WTC11 (cell line): ENCODE measurements at regions not wholly inside any gene's neighbourhood (a gene's known extent, or its start where the extent isn't known, plus 50 kb on each side); places are given as distances from the start of the nearest gene placed in this dataset.

Source experiments
- ATAC-seq: fragments of 200-7000 bp; cut with Tn5 transposase; 2 replicates; pipeline ENCODE4 v1.10.0; 2021; ENCODE audit warnings: mild to moderate bottlenecking, moderate library complexity
- CTCF ChIA-PET: fragments of 300-600 bp; sonication (Branson Sonifier 250); formaldehyde crosslinking; loops from one replicate; lab custom pipeline; 2021; ENCODE audit warnings: antibody characterized with exemption; lab: Charles Lee
- POLR2A ChIA-PET: fragments of 350-600 bp; sonication (Branson Sonifier 250); formaldehyde crosslinking; loops from one replicate; lab custom pipeline; 2021; ENCODE audit warnings: antibody characterized with exemption; lab: Charles Lee
- DNase-seq: peaks from one replicate; pipeline ENCODE4 v3.0.0; 2021; ENCODE audit warnings: low spot score
- H3K27ac Mint-ChIP-seq: 2 replicates; pipeline ENCODE4 v1.8.0; 2021; ENCODE audit warnings: mixed read lengths
- H3K27me3 Mint-ChIP-seq: 2 replicates; pipeline ENCODE4 v1.8.0; 2021; ENCODE audit warnings: low read depth, mild to moderate bottlenecking, moderate library complexity, mixed read lengths
- H3K36me3 Mint-ChIP-seq: 2 replicates; pipeline ENCODE4 v1.8.0; 2021; ENCODE audit warnings: mixed read lengths
- H3K4me1 Mint-ChIP-seq: 2 replicates; pipeline ENCODE4 v1.8.0; 2022; ENCODE audit warnings: mixed read lengths
- H3K4me3 Mint-ChIP-seq: 2 replicates; pipeline ENCODE4 v1.8.0; 2021; ENCODE audit warnings: mild to moderate bottlenecking, moderate library complexity, mixed read lengths
- H3K9me3 Mint-ChIP-seq: 2 replicates; pipeline ENCODE4 v1.8.0; 2021; ENCODE audit warnings: mixed read lengths
- CBFB ChIP-seq: sonication (generic); formaldehyde crosslinking; IDR thresholded peaks from 2 replicates; pipeline ENCODE4 v1.8.1; 2022; ENCODE audit warnings: mild to moderate bottlenecking, low read depth, missing genetic modification reagents
- ELF4 ChIP-seq: sonication (generic); formaldehyde crosslinking; IDR thresholded peaks from 2 replicates; pipeline ENCODE4 v1.8.1; 2022; ENCODE audit warnings: low read depth, mild to moderate bottlenecking, moderate library complexity, missing genetic modification reagents
- JAZF1 ChIP-seq: fragments of 250-450 bp; sonication (Bioruptor Pico); IDR thresholded peaks from 2 replicates; pipeline ENCODE4 v1.9.0; 2021; ENCODE audit warnings: moderate library complexity, mild to moderate bottlenecking, inconsistent platforms
- NFATC4 ChIP-seq: fragments of 250-450 bp; sonication (Bioruptor Pico); IDR thresholded peaks from 2 replicates; pipeline ENCODE4 v1.9.0; 2021; ENCODE audit warnings: mild to moderate bottlenecking
- NR3C1 ChIP-seq: sonication (generic); formaldehyde crosslinking; conservative IDR thresholded peaks from 2 replicates; pipeline ENCODE4 v1.8.1; 2023; ENCODE audit warnings: low read depth, mild to moderate bottlenecking, missing genetic modification reagents
- SMAD4 ChIP-seq: sonication (generic); formaldehyde crosslinking; IDR thresholded peaks from 2 replicates; pipeline ENCODE4 v1.8.0; 2022; ENCODE audit warnings: mild to moderate bottlenecking, missing genetic modification reagents
- TEAD4 ChIP-seq: sonication (generic); formaldehyde crosslinking; IDR thresholded peaks from 2 replicates; pipeline ENCODE4 v1.8.0; 2022; ENCODE audit warnings: mild to moderate bottlenecking, missing genetic modification reagents
- ZNF121 ChIP-seq: sonication (generic); formaldehyde crosslinking; IDR thresholded peaks from 2 replicates; pipeline ENCODE4 v1.8.0; 2023; ENCODE audit warnings: missing genetic modification reagents
- ZNF232 ChIP-seq: sonication (generic); formaldehyde crosslinking; IDR thresholded peaks from 2 replicates; pipeline ENCODE4 v1.8.0; 2022; ENCODE audit warnings: mild to moderate bottlenecking, missing genetic modification reagents
- ZNF671 ChIP-seq: fragments of 250-450 bp; sonication (Bioruptor Pico); IDR thresholded peaks from 2 replicates; pipeline ENCODE4 v1.8.0; 2021; ENCODE audit warnings: mild to moderate bottlenecking
- TF ChIP-seq, protein P1 (sequence below): sonication (generic); formaldehyde crosslinking; IDR thresholded peaks from 2 replicates; pipeline ENCODE4 v1.8.1; 2022; ENCODE audit warnings: missing genetic modification reagents, borderline replicate concordance
- TF ChIP-seq, protein P2 (sequence below): fragments of 250-450 bp; sonication (Bioruptor Pico); conservative IDR thresholded peaks from 2 replicates; pipeline ENCODE4 v1.9.0; 2021; ENCODE audit warnings: mild to moderate bottlenecking
- TF ChIP-seq, protein P3 (sequence below): fragments of 250-450 bp; sonication (Bioruptor Pico); IDR thresholded peaks from 2 replicates; pipeline ENCODE4 v1.9.0; 2021; ENCODE audit warnings: mild to moderate bottlenecking
- TF ChIP-seq, protein P4 (sequence below): sonication (generic); formaldehyde crosslinking; IDR thresholded peaks from 2 replicates; pipeline ENCODE4 v1.8.1; 2022; ENCODE audit warnings: mild to moderate bottlenecking, moderate library complexity, missing genetic modification reagents
- TF ChIP-seq, protein P5 (sequence below): sonication (generic); formaldehyde crosslinking; IDR thresholded peaks from 2 replicates; pipeline ENCODE4 v1.8.0; 2023; ENCODE audit warnings: mild to moderate bottlenecking, missing genetic modification reagents
- TF ChIP-seq, protein P6 (sequence below): sonication (generic); formaldehyde crosslinking; IDR thresholded peaks from 2 replicates; pipeline ENCODE4 v1.8.1; 2023; ENCODE audit warnings: mild to moderate bottlenecking, missing genetic modification reagents
- TF ChIP-seq, protein P7 (sequence below): sonication (generic); formaldehyde crosslinking; IDR thresholded peaks from 2 replicates; pipeline ENCODE4 v1.8.1; 2023; ENCODE audit warnings: mild to moderate bottlenecking, moderate library complexity, missing genetic modification reagents
- TF ChIP-seq, protein P8 (sequence below): sonication (generic); formaldehyde crosslinking; IDR thresholded peaks from 2 replicates; pipeline ENCODE4 v1.8.1; 2023; ENCODE audit warnings: mild to moderate bottlenecking, missing genetic modification reagents, moderate library complexity
- TF ChIP-seq, protein P9 (sequence below): sonication (generic); formaldehyde crosslinking; IDR thresholded peaks from 2 replicates; pipeline ENCODE4 v1.8.0; 2022; ENCODE audit warnings: mild to moderate bottlenecking, missing genetic modification reagents
- TF ChIP-seq, protein P10 (sequence below): fragments of 250-450 bp; sonication (Bioruptor Pico); IDR thresholded peaks from 2 replicates; pipeline ENCODE4 v2.1.2; 2022; ENCODE audit warnings: mild to moderate bottlenecking, moderate library complexity

DNA sequence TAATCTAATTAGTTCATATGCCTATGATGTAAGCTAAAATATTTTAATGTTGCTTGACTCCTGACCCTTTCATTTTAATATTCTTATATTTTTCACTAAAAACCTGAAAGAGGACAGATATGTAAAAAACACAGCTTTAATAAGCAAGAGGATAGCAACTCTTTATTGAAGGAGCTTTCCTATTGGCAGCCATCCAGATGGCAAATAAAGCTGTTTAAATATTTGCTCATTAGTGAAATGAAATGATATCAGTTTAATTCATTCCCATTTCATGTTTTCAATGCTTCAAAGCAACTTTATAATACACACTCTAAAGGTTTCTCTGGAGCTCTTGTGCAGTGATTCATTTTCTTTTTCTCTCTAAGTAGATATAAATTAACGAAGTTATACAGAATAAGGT is 473.4 kb downstream of the PCDH7 start (continued):
- TF ChIP-seq, protein P1, sequence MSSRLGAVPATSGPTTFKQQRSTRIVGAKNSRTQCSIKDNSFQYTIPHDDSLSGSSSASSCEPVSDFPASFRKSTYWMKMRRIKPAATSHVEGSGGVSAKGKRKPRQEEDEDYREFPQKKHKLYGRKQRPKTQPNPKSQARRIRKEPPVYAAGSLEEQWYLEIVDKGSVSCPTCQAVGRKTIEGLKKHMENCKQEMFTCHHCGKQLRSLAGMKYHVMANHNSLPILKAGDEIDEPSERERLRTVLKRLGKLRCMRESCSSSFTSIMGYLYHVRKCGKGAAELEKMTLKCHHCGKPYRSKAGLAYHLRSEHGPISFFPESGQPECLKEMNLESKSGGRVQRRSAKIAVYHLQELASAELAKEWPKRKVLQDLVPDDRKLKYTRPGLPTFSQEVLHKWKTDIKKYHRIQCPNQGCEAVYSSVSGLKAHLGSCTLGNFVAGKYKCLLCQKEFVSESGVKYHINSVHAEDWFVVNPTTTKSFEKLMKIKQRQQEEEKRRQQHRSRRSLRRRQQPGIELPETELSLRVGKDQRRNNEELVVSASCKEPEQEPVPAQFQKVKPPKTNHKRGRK (CRISPR knock-in tag), result no peak
- TF ChIP-seq SMAD4 (CRISPR knock-in tag) (no peak), ZNF232 (no peak)

DNA sequence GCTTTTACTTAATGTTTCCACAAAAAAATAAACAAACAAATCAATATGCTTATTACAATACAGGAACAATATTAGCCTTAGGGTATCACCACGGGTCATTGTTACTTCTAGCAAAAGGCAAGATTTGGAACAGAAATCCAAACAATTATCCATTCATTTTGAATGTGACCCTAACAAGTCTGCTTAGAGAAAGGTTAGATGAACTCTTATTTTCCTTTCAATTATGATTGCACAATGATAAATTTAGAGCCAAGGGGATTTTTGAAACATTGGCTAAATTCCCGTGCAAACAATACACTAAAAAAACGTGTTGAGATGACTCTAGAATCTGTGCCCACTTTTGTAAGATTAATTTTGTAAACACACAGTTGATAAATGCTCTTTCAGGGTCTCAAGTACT is 474.7 kb downstream of the PCDH7 start:
- ChIA-PET CTCF (no interaction called here), POLR2A (no interaction called here)
- Mint-ChIP-seq H3K4me1 (peaks cover 3% of the 10 kb centered on the region), H3K9me3 (peaks cover 34% of the 10 kb centered on the region), H3K4me3 (no peak overlapping the region), H3K36me3 (peaks cover 22% of the 10 kb centered on the region), H3K27me3 (no peaks in the 10 kb centered on the region), H3K27ac (no peak overlapping the region)
- ATAC-seq, result no peak
- no peak for DNase-seq
- TF ChIP-seq, protein P2, sequence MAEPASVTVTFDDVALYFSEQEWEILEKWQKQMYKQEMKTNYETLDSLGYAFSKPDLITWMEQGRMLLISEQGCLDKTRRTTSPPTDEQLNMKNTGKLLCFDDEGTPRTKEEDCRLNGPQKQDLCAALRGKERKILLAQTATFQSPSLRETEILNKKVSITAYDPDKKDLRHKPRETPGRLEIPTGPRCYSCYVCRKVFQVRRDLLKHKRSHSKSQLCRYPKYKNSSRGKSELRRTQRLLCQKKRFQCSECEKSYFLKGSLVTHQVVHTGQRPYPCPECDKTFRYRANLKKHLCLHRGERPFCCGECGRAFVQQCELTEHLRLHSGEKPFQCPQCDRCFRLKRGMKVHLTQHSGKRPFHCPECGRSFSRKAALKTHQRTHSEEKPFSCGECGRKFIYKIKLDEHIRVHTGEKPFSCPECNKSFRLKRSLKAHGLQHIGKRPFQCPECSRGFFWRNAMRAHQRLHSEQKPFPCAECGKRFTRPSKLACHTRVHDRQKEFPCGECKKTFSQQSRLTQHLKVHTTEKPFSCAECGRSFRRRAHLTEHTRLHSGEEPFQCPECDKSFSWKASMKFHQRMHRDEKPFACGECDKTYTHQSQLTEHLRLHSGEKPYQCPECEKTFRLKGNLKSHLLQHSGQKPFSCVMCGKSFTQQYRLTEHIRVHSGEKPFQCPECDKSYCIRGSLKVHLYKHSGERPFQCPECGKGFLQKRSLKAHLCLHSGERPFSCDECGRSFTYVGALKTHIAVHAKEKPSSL (CRISPR knock-in tag), result no peak
- TF ChIP-seq ELF4 (CRISPR knock-in tag), result no peak
- TF ChIP-seq, protein P3, sequence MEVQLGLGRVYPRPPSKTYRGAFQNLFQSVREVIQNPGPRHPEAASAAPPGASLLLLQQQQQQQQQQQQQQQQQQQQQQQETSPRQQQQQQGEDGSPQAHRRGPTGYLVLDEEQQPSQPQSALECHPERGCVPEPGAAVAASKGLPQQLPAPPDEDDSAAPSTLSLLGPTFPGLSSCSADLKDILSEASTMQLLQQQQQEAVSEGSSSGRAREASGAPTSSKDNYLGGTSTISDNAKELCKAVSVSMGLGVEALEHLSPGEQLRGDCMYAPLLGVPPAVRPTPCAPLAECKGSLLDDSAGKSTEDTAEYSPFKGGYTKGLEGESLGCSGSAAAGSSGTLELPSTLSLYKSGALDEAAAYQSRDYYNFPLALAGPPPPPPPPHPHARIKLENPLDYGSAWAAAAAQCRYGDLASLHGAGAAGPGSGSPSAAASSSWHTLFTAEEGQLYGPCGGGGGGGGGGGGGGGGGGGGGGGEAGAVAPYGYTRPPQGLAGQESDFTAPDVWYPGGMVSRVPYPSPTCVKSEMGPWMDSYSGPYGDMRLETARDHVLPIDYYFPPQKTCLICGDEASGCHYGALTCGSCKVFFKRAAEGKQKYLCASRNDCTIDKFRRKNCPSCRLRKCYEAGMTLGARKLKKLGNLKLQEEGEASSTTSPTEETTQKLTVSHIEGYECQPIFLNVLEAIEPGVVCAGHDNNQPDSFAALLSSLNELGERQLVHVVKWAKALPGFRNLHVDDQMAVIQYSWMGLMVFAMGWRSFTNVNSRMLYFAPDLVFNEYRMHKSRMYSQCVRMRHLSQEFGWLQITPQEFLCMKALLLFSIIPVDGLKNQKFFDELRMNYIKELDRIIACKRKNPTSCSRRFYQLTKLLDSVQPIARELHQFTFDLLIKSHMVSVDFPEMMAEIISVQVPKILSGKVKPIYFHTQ (CRISPR knock-in tag), result no peak
- TF ChIP-seq, protein P4, sequence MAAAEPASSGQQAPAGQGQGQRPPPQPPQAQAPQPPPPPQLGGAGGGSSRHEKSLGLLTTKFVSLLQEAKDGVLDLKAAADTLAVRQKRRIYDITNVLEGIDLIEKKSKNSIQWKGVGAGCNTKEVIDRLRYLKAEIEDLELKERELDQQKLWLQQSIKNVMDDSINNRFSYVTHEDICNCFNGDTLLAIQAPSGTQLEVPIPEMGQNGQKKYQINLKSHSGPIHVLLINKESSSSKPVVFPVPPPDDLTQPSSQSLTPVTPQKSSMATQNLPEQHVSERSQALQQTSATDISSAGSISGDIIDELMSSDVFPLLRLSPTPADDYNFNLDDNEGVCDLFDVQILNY (CRISPR knock-in tag), result no peak
- TF ChIP-seq, protein P5, sequence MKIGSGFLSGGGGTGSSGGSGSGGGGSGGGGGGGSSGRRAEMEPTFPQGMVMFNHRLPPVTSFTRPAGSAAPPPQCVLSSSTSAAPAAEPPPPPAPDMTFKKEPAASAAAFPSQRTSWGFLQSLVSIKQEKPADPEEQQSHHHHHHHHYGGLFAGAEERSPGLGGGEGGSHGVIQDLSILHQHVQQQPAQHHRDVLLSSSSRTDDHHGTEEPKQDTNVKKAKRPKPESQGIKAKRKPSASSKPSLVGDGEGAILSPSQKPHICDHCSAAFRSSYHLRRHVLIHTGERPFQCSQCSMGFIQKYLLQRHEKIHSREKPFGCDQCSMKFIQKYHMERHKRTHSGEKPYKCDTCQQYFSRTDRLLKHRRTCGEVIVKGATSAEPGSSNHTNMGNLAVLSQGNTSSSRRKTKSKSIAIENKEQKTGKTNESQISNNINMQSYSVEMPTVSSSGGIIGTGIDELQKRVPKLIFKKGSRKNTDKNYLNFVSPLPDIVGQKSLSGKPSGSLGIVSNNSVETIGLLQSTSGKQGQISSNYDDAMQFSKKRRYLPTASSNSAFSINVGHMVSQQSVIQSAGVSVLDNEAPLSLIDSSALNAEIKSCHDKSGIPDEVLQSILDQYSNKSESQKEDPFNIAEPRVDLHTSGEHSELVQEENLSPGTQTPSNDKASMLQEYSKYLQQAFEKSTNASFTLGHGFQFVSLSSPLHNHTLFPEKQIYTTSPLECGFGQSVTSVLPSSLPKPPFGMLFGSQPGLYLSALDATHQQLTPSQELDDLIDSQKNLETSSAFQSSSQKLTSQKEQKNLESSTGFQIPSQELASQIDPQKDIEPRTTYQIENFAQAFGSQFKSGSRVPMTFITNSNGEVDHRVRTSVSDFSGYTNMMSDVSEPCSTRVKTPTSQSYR, result no peak
- TF ChIP-seq, protein P6, sequence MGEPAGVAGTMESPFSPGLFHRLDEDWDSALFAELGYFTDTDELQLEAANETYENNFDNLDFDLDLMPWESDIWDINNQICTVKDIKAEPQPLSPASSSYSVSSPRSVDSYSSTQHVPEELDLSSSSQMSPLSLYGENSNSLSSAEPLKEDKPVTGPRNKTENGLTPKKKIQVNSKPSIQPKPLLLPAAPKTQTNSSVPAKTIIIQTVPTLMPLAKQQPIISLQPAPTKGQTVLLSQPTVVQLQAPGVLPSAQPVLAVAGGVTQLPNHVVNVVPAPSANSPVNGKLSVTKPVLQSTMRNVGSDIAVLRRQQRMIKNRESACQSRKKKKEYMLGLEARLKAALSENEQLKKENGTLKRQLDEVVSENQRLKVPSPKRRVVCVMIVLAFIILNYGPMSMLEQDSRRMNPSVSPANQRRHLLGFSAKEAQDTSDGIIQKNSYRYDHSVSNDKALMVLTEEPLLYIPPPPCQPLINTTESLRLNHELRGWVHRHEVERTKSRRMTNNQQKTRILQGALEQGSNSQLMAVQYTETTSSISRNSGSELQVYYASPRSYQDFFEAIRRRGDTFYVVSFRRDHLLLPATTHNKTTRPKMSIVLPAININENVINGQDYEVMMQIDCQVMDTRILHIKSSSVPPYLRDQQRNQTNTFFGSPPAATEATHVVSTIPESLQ, result no peak
- TF ChIP-seq, protein P7, sequence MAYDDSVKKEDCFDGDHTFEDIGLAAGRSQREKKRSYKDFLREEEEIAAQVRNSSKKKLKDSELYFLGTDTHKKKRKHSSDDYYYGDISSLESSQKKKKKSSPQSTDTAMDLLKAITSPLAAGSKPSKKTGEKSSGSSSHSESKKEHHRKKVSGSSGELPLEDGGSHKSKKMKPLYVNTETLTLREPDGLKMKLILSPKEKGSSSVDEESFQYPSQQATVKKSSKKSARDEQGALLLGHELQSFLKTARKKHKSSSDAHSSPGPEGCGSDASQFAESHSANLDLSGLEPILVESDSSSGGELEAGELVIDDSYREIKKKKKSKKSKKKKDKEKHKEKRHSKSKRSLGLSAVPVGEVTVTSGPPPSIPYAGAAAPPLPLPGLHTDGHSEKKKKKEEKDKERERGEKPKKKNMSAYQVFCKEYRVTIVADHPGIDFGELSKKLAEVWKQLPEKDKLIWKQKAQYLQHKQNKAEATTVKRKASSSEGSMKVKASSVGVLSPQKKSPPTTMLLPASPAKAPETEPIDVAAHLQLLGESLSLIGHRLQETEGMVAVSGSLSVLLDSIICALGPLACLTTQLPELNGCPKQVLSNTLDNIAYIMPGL (CRISPR knock-in tag), result no peak
- TF ChIP-seq NFATC4 (CRISPR knock-in tag), result no peak
- TF ChIP-seq SMAD4 (CRISPR knock-in tag), result no peak
- TF ChIP-seq, protein P8, sequence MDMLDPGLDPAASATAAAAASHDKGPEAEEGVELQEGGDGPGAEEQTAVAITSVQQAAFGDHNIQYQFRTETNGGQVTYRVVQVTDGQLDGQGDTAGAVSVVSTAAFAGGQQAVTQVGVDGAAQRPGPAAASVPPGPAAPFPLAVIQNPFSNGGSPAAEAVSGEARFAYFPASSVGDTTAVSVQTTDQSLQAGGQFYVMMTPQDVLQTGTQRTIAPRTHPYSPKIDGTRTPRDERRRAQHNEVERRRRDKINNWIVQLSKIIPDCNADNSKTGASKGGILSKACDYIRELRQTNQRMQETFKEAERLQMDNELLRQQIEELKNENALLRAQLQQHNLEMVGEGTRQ, result no peak
- TF ChIP-seq, protein P9, sequence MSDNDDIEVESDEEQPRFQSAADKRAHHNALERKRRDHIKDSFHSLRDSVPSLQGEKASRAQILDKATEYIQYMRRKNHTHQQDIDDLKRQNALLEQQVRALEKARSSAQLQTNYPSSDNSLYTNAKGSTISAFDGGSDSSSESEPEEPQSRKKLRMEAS (CRISPR knock-in tag), result no peak
- no peak for TF ChIP-seq ZNF671 (CRISPR knock-in tag)
- no peak for TF ChIP-seq ZNF121 (CRISPR knock-in tag)
- no peak for TF ChIP-seq NR3C1 (CRISPR knock-in tag)
- no peak for TF ChIP-seq JAZF1 (CRISPR knock-in tag)
- TF ChIP-seq TEAD4 (CRISPR knock-in tag), result no peak
- TF ChIP-seq, protein P10, sequence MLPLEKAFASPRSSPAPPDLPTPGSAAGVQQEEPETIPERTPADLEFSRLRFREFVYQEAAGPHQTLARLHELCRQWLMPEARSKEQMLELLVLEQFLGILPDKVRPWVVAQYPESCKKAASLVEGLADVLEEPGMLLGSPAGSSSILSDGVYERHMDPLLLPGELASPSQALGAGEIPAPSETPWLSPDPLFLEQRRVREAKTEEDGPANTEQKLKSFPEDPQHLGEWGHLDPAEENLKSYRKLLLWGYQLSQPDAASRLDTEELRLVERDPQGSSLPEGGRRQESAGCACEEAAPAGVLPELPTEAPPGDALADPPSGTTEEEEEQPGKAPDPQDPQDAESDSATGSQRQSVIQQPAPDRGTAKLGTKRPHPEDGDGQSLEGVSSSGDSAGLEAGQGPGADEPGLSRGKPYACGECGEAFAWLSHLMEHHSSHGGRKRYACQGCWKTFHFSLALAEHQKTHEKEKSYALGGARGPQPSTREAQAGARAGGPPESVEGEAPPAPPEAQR (CRISPR knock-in tag), result no peak
- TF ChIP-seq CBFB, result no peak
